ENCODE measurements at regions not wholly inside any gene's neighbourhood (a gene's known extent, or its start where the extent isn't known, plus 50 kb on each side); places are given as distances from the start of the nearest gene placed in this dataset.

DNA sequence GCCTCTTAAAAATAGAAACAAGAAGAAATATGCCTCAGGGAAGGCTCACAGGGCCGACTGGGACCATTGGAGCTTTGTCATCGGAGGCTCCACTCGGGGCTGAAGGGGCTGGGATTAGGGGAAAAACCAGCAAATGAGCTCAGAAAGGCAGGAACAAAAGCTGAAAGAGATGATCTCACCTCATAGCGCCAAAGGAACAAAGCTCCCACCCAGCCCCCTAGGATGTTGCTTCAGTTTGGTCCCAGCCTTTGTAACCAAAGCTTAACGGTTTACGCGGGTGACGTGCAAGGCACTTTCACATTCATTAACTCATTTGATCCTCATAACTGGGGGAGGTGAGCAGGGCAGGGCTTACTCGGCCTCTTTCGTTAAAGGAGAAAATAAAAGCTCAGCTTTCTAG is 168.5 kb upstream of the DYNLRB2 start:
- no peak for DNase-seq (ENCODE audit: low spot score in 2 of 2)
- H3K9me3 Mint-ChIP-seq, result peaks cover 6% of the 10 kb centered on the region
- no peak overlapping the region for H3K27ac Mint-ChIP-seq (ENCODE audit: low read depth)
- ATAC-seq (replicated peaks; ENCODE audit: extremely low read depth, poor library complexity, severe bottlenecking), result no peak
- H3K4me3 Mint-ChIP-seq, result no peak overlapping the region
- H3K4me1 Mint-ChIP-seq, result no peaks in the 10 kb centered on the region
- peaks cover 11% of the 10 kb centered on the region for H3K27me3 Mint-ChIP-seq
- H3K36me3 Mint-ChIP-seq (ENCODE audit: insufficient read depth), result no peaks in the 10 kb centered on the region

DNA sequence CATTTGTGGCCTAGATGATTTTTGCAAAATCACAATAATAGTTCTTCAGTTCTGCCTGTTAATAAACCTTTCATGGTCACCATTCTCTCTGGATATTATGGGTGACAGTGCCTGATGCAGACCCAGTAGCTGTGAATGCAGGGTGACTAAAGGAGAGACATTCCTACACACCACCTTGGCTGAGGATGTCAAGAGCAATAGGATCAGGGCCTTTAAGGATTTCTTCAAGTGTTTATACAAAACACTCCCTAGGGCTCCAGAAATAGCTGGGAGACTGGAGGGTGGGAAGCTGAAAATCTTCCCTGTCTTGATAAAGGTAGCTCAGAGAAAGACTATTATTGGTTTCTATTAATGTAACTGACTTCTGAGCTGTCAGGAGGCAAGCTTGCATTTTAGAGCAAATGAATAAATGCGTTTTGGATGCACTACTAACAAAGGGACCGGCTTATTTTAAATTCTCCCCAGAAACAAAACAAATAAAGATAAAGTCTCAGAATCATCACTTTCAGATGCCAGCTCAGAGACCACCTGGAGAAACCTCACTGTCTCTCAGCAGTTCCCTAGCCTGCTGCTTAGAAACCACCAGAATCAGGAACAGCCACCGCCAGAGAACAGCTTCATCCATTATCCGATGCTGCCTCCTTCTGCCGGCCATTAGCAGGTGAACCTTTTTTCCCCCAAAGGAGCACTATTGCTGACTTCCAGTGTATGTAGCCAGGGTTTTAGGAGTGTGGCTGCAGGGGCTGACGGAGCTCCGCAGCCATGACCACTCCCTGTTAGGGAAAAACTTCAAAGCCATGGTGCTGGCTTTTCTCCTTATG is 171.4 kb upstream of the DYNLRB2 start:
- Mint-ChIP-seq H3K27ac (ENCODE audit: low read depth) (no peak overlapping the region), H3K4me3 (no peak overlapping the region), H3K4me1 (no peaks in the 10 kb centered on the region), H3K36me3 (ENCODE audit: insufficient read depth) (no peaks in the 10 kb centered on the region), H3K27me3 (peaks cover 16% of the 10 kb centered on the region), H3K9me3 (peaks cover 6% of the 10 kb centered on the region)
- DNase-seq (ENCODE audit: low spot score in 2 of 2), result no peak
- ATAC-seq (replicated peaks; ENCODE audit: extremely low read depth, poor library complexity, severe bottlenecking), result no peak

- Mint-ChIP-seq H3K9me3 (no peaks in the 10 kb centered on the region), H3K4me3 (no peak overlapping the region), H3K27me3 (peaks cover 36% of the 10 kb centered on the region), H3K4me1 (no peaks in the 10 kb centered on the region), H3K27ac (ENCODE audit: low read depth) (no peak overlapping the region), H3K36me3 (ENCODE audit: insufficient read depth) (no peaks in the 10 kb centered on the region)
- DNase-seq (ENCODE audit: low spot score in 2 of 2), result no peak
- ATAC-seq (replicated peaks; ENCODE audit: extremely low read depth, poor library complexity, severe bottlenecking), result no peak
These were observed 173.6 kb upstream of the DYNLRB2 start for GRCh38 chr16:80367037-80367658.

- ATAC-seq (replicated peaks; ENCODE audit: extremely low read depth, poor library complexity, severe bottlenecking) (no peak), DNase-seq (ENCODE audit: low spot score in 2 of 2) (no peak)
- Mint-ChIP-seq H3K9me3 (no peaks in the 10 kb centered on the region), H3K27me3 (peaks cover 39% of the 10 kb centered on the region), H3K4me1 (no peaks in the 10 kb centered on the region), H3K4me3 (no peak overlapping the region), H3K27ac (ENCODE audit: low read depth) (no peak overlapping the region), H3K36me3 (ENCODE audit: insufficient read depth) (no peaks in the 10 kb centered on the region)
These were observed 174.8 kb upstream of the DYNLRB2 start for GRCh38 chr16:80366023-80366422.

GRCh38 chr16:80362816-80363215 is 178.0 kb upstream of the DYNLRB2 start:
- ATAC-seq (replicated peaks; ENCODE audit: extremely low read depth, poor library complexity, severe bottlenecking) (no peak), DNase-seq (ENCODE audit: low spot score in 2 of 2) (no peak)
- peaks cover 42% of the 10 kb centered on the region for H3K27me3 Mint-ChIP-seq
- H3K9me3 Mint-ChIP-seq, result no peaks in the 10 kb centered on the region
- no peaks in the 10 kb centered on the region for H3K36me3 Mint-ChIP-seq (ENCODE audit: insufficient read depth)
- H3K27ac Mint-ChIP-seq (ENCODE audit: low read depth), result no peak overlapping the region
- no peaks in the 10 kb centered on the region for H3K4me1 Mint-ChIP-seq
- H3K4me3 Mint-ChIP-seq, result no peak overlapping the region

DNA sequence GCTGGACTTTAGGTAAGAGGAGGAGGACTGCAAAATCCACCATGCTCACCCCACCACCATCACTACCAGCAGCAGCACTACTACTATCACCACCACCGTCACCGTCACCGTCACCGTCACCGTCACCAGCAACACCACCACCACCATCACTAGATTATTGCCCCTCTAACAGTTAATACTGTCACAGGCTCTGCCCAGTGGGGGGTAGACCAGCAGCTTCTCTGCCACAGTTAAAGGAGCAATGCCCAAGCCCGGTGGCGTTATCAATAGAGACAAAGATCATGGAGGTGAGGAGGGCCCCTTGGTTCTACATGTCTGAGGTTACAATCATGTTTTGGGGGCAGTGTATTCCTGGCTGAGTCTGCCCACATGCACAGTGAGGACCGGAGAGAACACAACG is 184.4 kb upstream of the DYNLRB2 start:
- H3K4me1 Mint-ChIP-seq, result no peaks in the 10 kb centered on the region

GRCh38 chr16:80355335-80355734 is 185.5 kb upstream of the DYNLRB2 start:
- Mint-ChIP-seq H3K27me3 (peaks cover 18% of the 10 kb centered on the region), H3K4me1 (no peaks in the 10 kb centered on the region), H3K9me3 (no peaks in the 10 kb centered on the region), H3K4me3 (no peak overlapping the region), H3K36me3 (ENCODE audit: insufficient read depth) (peaks cover 2% of the 10 kb centered on the region), H3K27ac (ENCODE audit: low read depth) (no peak overlapping the region)
- ATAC-seq (replicated peaks; ENCODE audit: extremely low read depth, poor library complexity, severe bottlenecking) (no peak), DNase-seq (ENCODE audit: low spot score in 2 of 2) (no peak)

More for the DNA sequence above, 184.4 kb upstream of the DYNLRB2 start:
- Mint-ChIP-seq H3K9me3 (no peaks in the 10 kb centered on the region), H3K4me3 (no peak overlapping the region), H3K27me3 (peaks cover 14% of the 10 kb centered on the region), H3K27ac (ENCODE audit: low read depth) (no peak overlapping the region), H3K36me3 (ENCODE audit: insufficient read depth) (peaks cover 2% of the 10 kb centered on the region)
- no peak for DNase-seq (ENCODE audit: low spot score in 2 of 2)
- no peak for ATAC-seq (replicated peaks; ENCODE audit: extremely low read depth, poor library complexity, severe bottlenecking)

GRCh38 chr16:80350061-80350460 is 190.7 kb upstream of the DYNLRB2 start:
- no peak overlapping the region for H3K27ac Mint-ChIP-seq (ENCODE audit: low read depth)
- no peak overlapping the region for H3K4me3 Mint-ChIP-seq
- ATAC-seq (replicated peaks; ENCODE audit: extremely low read depth, poor library complexity, severe bottlenecking) (no peak), DNase-seq (ENCODE audit: low spot score in 2 of 2) (no peak)
- H3K9me3 Mint-ChIP-seq, result no peaks in the 10 kb centered on the region
- peaks cover 39% of the 10 kb centered on the region for H3K27me3 Mint-ChIP-seq
- peaks cover 2% of the 10 kb centered on the region for H3K36me3 Mint-ChIP-seq (ENCODE audit: insufficient read depth)
- no peaks in the 10 kb centered on the region for H3K4me1 Mint-ChIP-seq

DNA sequence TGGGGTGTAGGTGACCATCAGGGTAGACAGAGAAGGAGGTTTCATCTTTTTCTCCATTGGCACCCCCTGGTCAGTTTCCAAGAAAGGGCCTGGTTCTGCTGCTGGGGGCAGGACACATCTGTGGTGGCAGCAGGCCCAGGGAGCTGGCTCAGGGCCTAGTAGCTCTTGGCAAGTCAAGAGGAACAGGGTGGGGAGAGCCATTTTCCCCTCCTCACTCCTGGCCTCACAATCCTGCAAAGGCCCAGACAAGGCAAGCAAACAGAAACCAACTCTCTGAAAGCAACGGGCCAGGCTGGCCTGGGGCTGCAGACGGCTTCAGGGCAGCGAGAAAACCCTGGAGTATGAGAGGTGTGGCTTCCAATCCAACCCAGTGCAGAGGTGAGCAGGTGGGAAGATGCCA is 192.9 kb upstream of the DYNLRB2 start:
- ATAC-seq (replicated peaks; ENCODE audit: extremely low read depth, poor library complexity, severe bottlenecking) (no peak), DNase-seq (ENCODE audit: low spot score in 2 of 2) (no peak)
- no peaks in the 10 kb centered on the region for H3K4me1 Mint-ChIP-seq
- H3K4me3 Mint-ChIP-seq, result no peak overlapping the region
- H3K27ac Mint-ChIP-seq (ENCODE audit: low read depth), result no peak overlapping the region
- no peaks in the 10 kb centered on the region for H3K36me3 Mint-ChIP-seq (ENCODE audit: insufficient read depth)
- peaks cover 59% of the 10 kb centered on the region for H3K27me3 Mint-ChIP-seq
- H3K9me3 Mint-ChIP-seq, result no peaks in the 10 kb centered on the region

DNA sequence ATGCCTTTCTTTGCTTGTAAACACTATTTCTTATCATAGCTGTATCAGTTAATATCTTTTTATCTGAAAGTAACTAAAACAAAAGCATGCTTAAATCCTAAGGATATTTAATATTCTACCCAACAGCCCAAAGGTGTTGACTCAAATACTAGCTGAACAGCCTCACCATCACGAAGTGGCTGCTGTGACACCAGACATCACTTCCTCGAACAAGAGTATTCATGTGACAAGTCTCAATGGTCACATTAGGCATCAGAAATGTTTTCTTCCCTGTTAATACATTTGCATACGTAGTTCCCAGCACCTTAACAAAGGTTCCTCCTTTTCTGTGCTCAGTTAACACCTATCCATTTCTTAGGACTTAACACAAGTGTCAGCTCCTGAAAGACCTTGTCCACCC is 193.8 kb upstream of the DYNLRB2 start:
- ATAC-seq (replicated peaks; ENCODE audit: extremely low read depth, poor library complexity, severe bottlenecking), result no peak
- Mint-ChIP-seq H3K4me1 (no peaks in the 10 kb centered on the region), H3K4me3 (no peak overlapping the region), H3K27me3 (peaks cover 62% of the 10 kb centered on the region), H3K9me3 (no peaks in the 10 kb centered on the region), H3K27ac (ENCODE audit: low read depth) (no peak overlapping the region), H3K36me3 (ENCODE audit: insufficient read depth) (no peaks in the 10 kb centered on the region)
- DNase-seq (ENCODE audit: low spot score in 2 of 2), result no peak

DNA sequence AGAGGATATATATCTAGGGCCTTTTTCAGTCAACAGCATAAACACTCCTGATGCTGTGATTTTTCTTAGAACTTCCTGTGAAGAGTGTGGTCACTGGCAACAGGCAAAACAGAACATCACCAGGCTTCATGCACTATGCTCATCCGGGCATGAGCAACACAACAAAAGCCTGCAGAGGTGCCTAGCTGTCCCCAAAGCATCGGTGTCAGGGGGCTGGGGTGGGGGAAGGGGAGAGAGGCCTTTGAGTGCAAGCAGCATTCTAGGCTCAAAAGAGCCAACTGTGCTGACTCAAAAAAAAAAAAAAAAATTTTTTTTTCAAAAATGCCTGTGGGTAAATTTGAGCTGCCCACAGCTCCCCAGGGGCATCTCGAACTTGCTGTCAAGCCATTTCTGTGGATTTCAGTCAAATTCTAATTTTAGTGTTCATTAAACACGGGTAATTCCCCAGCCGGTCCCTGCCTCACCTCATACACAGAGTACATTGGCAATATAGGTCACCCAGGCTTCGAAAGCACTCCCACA is 194.6 kb upstream of the DYNLRB2 start:
- ATAC-seq (replicated peaks; ENCODE audit: extremely low read depth, poor library complexity, severe bottlenecking) (no peak), DNase-seq (ENCODE audit: low spot score in 2 of 2) (no peak)
- H3K36me3 Mint-ChIP-seq (ENCODE audit: insufficient read depth), result no peaks in the 10 kb centered on the region
- no peak overlapping the region for H3K27ac Mint-ChIP-seq (ENCODE audit: low read depth)
- no peaks in the 10 kb centered on the region for H3K4me1 Mint-ChIP-seq
- H3K9me3 Mint-ChIP-seq, result no peaks in the 10 kb centered on the region
- H3K4me3 Mint-ChIP-seq, result no peak overlapping the region
- peaks cover 61% of the 10 kb centered on the region for H3K27me3 Mint-ChIP-seq

DNA sequence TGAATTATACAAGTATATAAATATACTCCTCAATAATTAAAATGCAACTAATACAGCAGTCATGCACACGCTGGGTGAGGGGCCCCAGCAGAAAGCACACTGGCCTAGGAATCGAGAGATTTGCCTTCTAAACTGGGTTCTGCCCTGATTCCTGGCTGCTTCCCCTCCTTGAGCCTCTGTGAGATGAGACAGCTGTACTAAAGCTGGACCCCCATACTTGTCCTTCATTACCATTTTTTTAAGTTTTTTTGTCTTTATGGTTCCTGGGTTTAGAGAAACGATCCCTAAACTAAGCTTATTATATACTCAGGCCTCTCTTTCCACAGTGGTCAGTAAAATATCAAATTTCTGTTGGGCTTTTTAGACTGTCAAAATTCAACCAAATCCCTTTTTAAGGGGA is 195.1 kb upstream of the DYNLRB2 start:
- H3K9me3 Mint-ChIP-seq, result no peaks in the 10 kb centered on the region
- DNase-seq (ENCODE audit: low spot score in 2 of 2) (no peak), ATAC-seq (replicated peaks; ENCODE audit: extremely low read depth, poor library complexity, severe bottlenecking) (no peak)
- peaks cover 61% of the 10 kb centered on the region for H3K27me3 Mint-ChIP-seq
- H3K27ac Mint-ChIP-seq (ENCODE audit: low read depth), result no peak overlapping the region
- no peaks in the 10 kb centered on the region for H3K36me3 Mint-ChIP-seq (ENCODE audit: insufficient read depth)
- no peaks in the 10 kb centered on the region for H3K4me1 Mint-ChIP-seq
- no peak overlapping the region for H3K4me3 Mint-ChIP-seq

- no peak for DNase-seq (ENCODE audit: low spot score in 2 of 2)
- Mint-ChIP-seq H3K4me1 (no peaks in the 10 kb centered on the region), H3K27ac (ENCODE audit: low read depth) (no peak overlapping the region), H3K36me3 (ENCODE audit: insufficient read depth) (no peaks in the 10 kb centered on the region), H3K27me3 (peaks cover 60% of the 10 kb centered on the region), H3K4me3 (no peak overlapping the region), H3K9me3 (no peaks in the 10 kb centered on the region)
- ATAC-seq (replicated peaks; ENCODE audit: extremely low read depth, poor library complexity, severe bottlenecking), result no peak
These were observed 196.2 kb upstream of the DYNLRB2 start for GRCh38 chr16:80344570-80344969.

Data from central memory CD8-positive, alpha-beta T cell (primary cell).